ENCODE measurements at regions not wholly inside any gene's neighbourhood (a gene's known extent, or its start where the extent isn't known, plus 50 kb on each side); places are given as distances from the start of the nearest gene placed in this dataset.

GRCh38 chr5:68680366-68680765 is 413.4 kb upstream of the SLC30A5 start:
- no peak overlapping the region for H3K27ac ChIP-seq (ENCODE audit: extremely low read depth, low read depth, low read length)
- H3K4me3 ChIP-seq (ENCODE audit: low read depth, low read length) = no peak overlapping the region
- no peak for TF ChIP-seq PRDM6 (tag by site-specific recombination; IDR thresholded peaks at IDR 0.05)
- TF ChIP-seq ZNF138 (tag by site-specific recombination; IDR thresholded peaks at IDR 0.05; ENCODE audit: borderline replicate concordance) = no peak
- TF ChIP-seq KLF7 (tag by site-specific recombination; IDR thresholded peaks at IDR 0.05; ENCODE audit: borderline replicate concordance) = no peak
- no peak for TF ChIP-seq ZNF121 (tag by site-specific recombination; IDR thresholded peaks at IDR 0.05)
- TF ChIP-seq ZNF585B (tag by site-specific recombination; IDR thresholded peaks at IDR 0.05) = no peak
- TF ChIP-seq PATZ1 (tag by site-specific recombination; IDR thresholded peaks at IDR 0.05) = no peak
- TF ChIP-seq ZBTB11 (tag by site-specific recombination; conservative IDR thresholded peaks at IDR 0.05; ENCODE audit: low read depth) = no peak
- TF ChIP-seq KLF10 (tag by site-specific recombination; IDR thresholded peaks at IDR 0.05) = no peak
- TF ChIP-seq ZNF626 (tag by site-specific recombination; IDR thresholded peaks at IDR 0.05) = no peak
- no peak for TF ChIP-seq ZNF114 (tag by site-specific recombination; IDR thresholded peaks at IDR 0.05)
- no peak for TF ChIP-seq ZFP69B (tag by site-specific recombination; IDR thresholded peaks at IDR 0.05)
- TF ChIP-seq SP2 (tag by site-specific recombination; IDR thresholded peaks at IDR 0.05) = no peak
- TF ChIP-seq, protein P1, sequence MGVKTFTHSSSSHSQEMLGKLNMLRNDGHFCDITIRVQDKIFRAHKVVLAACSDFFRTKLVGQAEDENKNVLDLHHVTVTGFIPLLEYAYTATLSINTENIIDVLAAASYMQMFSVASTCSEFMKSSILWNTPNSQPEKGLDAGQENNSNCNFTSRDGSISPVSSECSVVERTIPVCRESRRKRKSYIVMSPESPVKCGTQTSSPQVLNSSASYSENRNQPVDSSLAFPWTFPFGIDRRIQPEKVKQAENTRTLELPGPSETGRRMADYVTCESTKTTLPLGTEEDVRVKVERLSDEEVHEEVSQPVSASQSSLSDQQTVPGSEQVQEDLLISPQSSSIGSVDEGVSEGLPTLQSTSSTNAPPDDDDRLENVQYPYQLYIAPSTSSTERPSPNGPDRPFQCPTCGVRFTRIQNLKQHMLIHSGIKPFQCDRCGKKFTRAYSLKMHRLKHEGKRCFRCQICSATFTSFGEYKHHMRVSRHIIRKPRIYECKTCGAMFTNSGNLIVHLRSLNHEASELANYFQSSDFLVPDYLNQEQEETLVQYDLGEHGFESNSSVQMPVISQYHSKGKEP (tag by site-specific recombination; IDR thresholded peaks at IDR 0.05) = no peak
- TF ChIP-seq SCRT1 (tag by site-specific recombination; IDR thresholded peaks at IDR 0.05; ENCODE audit: borderline replicate concordance) = no peak
- TF ChIP-seq AEBP2 (tag by site-specific recombination; IDR thresholded peaks at IDR 0.05; ENCODE audit: borderline replicate concordance) = no peak
- no peak for TF ChIP-seq ZBTB26 (tag by site-specific recombination; optimal IDR thresholded peaks at IDR 0.05)
- H3K36me3 ChIP-seq (ENCODE audit: control insufficient read depth in 2 of 2, insufficient read depth in 1 of 2, low read length in 2 of 2) = no peaks in the 10 kb centered on the region
- ChIA-PET CTCF (interaction anchor here (0.6 kb wide), 1 partner anchor 361 kb away, joined by 3 read pairs; no protein-coding TSS in a partner anchor), POLR2A (no interaction called here)
- no peaks in the 10 kb centered on the region for H3K9me3 ChIP-seq (ENCODE audit: control insufficient read depth, insufficient read depth, low read depth, low read length)
- no peaks in the 10 kb centered on the region for H3K4me1 ChIP-seq (ENCODE audit: control insufficient read depth, insufficient read depth, low read length)
